Umbilical cord (tissue), 1 donor: ENCODE measurements at regions not wholly inside any gene's neighbourhood (a gene's known extent, or its start where the extent isn't known, plus 50 kb on each side); places are given as distances from the start of the nearest gene placed in this dataset.
"Not testable (repeated sequence)": the region's sequence is repeated elsewhere in the genome, so short reads cannot be mapped to it uniquely, and the experiment has no call there.

Source experiments
- DNase-seq: peaks from one replicate; pipeline ENCODE4 v3.0.0-alpha.2; 2015; ENCODE audit warnings: low spot score

GRCh38 chr14:71430678-71431376 is 501.4 kb upstream of the RGS6 start:
- DNase-seq = no peak

- DNase-seq = no peak
Measured at GRCh38 chr14:71432334-71433110, 499.7 kb upstream of the RGS6 start.

GRCh38 chr14:71433303-71433702 is 498.9 kb upstream of the RGS6 start:
- DNase-seq = no peak

GRCh38 chr14:71435641-71436040 is 496.6 kb upstream of the RGS6 start:
- DNase-seq = not testable (repeated sequence)

GRCh38 chr14:71437870-71438269 is 494.4 kb upstream of the RGS6 start:
- no peak for DNase-seq

GRCh38 chr14:71438684-71439083 is 493.5 kb upstream of the RGS6 start:
- peak; percentile 21 for DNase-seq

GRCh38 chr14:71441126-71441525 is 491.1 kb upstream of the RGS6 start:
- DNase-seq = no peak

- DNase-seq = no peak
Measured at GRCh38 chr14:71444030-71444822, 488.0 kb upstream of the RGS6 start.

- no peak for DNase-seq
Measured at GRCh38 chr14:71448431-71449315, 483.6 kb upstream of the RGS6 start.

GRCh38 chr14:71449316-71450055 is 482.7 kb upstream of the RGS6 start:
- DNase-seq = no peak

- DNase-seq = no peak
Measured at GRCh38 chr14:71451501-71451900, 480.7 kb upstream of the RGS6 start.

GRCh38 chr14:71452539-71452938 is 479.7 kb upstream of the RGS6 start:
- no peak for DNase-seq

GRCh38 chr14:71452987-71453386 is 479.2 kb upstream of the RGS6 start:
- no peak for DNase-seq

- no peak for DNase-seq
Measured at GRCh38 chr14:71454010-71454409, 478.2 kb upstream of the RGS6 start.

- no peak for DNase-seq
Measured at GRCh38 chr14:71454513-71455332, 477.5 kb upstream of the RGS6 start.

GRCh38 chr14:71460091-71460490 is 472.1 kb upstream of the RGS6 start:
- no peak for DNase-seq

GRCh38 chr14:71461617-71462016 is 470.6 kb upstream of the RGS6 start:
- not testable (repeated sequence) for DNase-seq

- DNase-seq = no peak
Measured at GRCh38 chr14:71463807-71464206, 468.4 kb upstream of the RGS6 start.

- DNase-seq = no peak
Measured at GRCh38 chr14:71464840-71465239, 467.4 kb upstream of the RGS6 start.

- DNase-seq = no peak
Measured at GRCh38 chr14:71465316-71465715, 466.9 kb upstream of the RGS6 start.
